Keratinocyte (primary cell): ENCODE measurements at regions not wholly inside any gene's neighbourhood (a gene's known extent, or its start where the extent isn't known, plus 50 kb on each side); places are given as distances from the start of the nearest gene placed in this dataset.
A peak's percentile ranks its signal among the peaks of the same experiment; 100 is the strongest.

Experiments used
- DNase-seq: peaks from one replicate; pipeline ENCODE4 v3.0.0-alpha.2; 2011; ENCODE audit warnings: low read depth, missing footprints, low spot score
- FAIRE-seq: peaks from 2 replicates; lab custom pipeline; 2011; peaks lifted over from hg19 to GRCh38; lab: Jason Lieb, UNC
- H2AFZ ChIP-seq: 2 replicates; pipeline ENCODE4 v1.6.0; 2012; ENCODE audit warnings: low read length, control low read depth, inconsistent platforms; ENCODE audit not compliant: control insufficient read depth
- H3K27ac ChIP-seq: 2 replicates; pipeline ENCODE4 v1.5.1; 2011; ENCODE audit warnings: low read length; ENCODE audit not compliant: control insufficient read depth, insufficient read depth
- H3K27me3 ChIP-seq: 3 replicates; pipeline ENCODE4 v1.6.0; 2011; ENCODE audit warnings: low read length; ENCODE audit not compliant: control insufficient read depth, insufficient read depth; ENCODE audit errors: extremely low read depth
- H3K36me3 ChIP-seq, 2 experiments: 2 replicates in 1 of 2; 3 replicates in 1 of 2; pipeline ENCODE4 v1.5.1; 2011; ENCODE audit warnings: low read length in 2 of 2, mild to moderate bottlenecking in 1 of 2; ENCODE audit not compliant: control insufficient read depth in 2 of 2, insufficient read depth in 2 of 2; ENCODE audit errors: extremely low read depth in 1 of 2
- H3K4me1 ChIP-seq: 3 replicates; pipeline ENCODE4 v1.5.1; 2011; ENCODE audit warnings: low read length; ENCODE audit not compliant: control insufficient read depth, insufficient read depth; ENCODE audit errors: extremely low read depth
- H3K4me2 ChIP-seq: 3 replicates; pipeline ENCODE4 v1.6.0; 2011; ENCODE audit warnings: low read depth, low read length; ENCODE audit not compliant: control insufficient read depth, insufficient read depth; ENCODE audit errors: extremely low read depth
- H3K4me3 ChIP-seq, 3 experiments: fragments of 200-600 bp in 1 of 3; sonication (generic) in 1 of 3; 2 replicates in 2 of 3; 3 replicates in 1 of 3; pipeline ENCODE4 v1.5.1; 2011 to 2016; ENCODE audit warnings: low read length in 3 of 3, mild to moderate bottlenecking in 3 of 3, control low read depth in 2 of 3, inconsistent platforms in 1 of 3, low read depth in 1 of 3, mixed read lengths in 1 of 3, mixed run types in 1 of 3, moderate library complexity in 1 of 3; ENCODE audit not compliant: control insufficient read depth in 2 of 3, insufficient read depth in 2 of 3; ENCODE audit errors: extremely low read depth in 1 of 3
- H3K79me2 ChIP-seq: 2 replicates; pipeline ENCODE4 v1.6.0; 2012; ENCODE audit warnings: low read length; ENCODE audit not compliant: control insufficient read depth, insufficient read depth
- H3K9ac ChIP-seq: 3 replicates; pipeline ENCODE4 v1.6.0; 2011; ENCODE audit warnings: low read length; ENCODE audit not compliant: control insufficient read depth, insufficient read depth; ENCODE audit errors: extremely low read depth
- H3K9me1 ChIP-seq: 3 replicates; pipeline ENCODE4 v1.6.0; 2011; ENCODE audit warnings: low read length; ENCODE audit not compliant: control insufficient read depth, insufficient read depth; ENCODE audit errors: extremely low read depth
- H3K9me3 ChIP-seq: 2 replicates; pipeline ENCODE4 v1.5.1; 2012; ENCODE audit warnings: low read depth, low read length; ENCODE audit not compliant: control insufficient read depth
- H4K20me1 ChIP-seq: 3 replicates; pipeline ENCODE4 v1.6.0; 2011; ENCODE audit warnings: low read length; ENCODE audit not compliant: control insufficient read depth, insufficient read depth; ENCODE audit errors: extremely low read depth
- EZH2 ChIP-seq: IDR thresholded peaks from one replicate; pipeline ENCODE4 v1.6.1; 2012; ENCODE audit warnings: inconsistent platforms, mild to moderate bottlenecking, low read length, moderate library complexity
- dilution Hi-C: fragments of 300-500 bp; cut with MboI; formaldehyde crosslinking; loops from one replicate; pipeline ENCODE4 v1.7.0; 2020; ENCODE audit warnings: low sequenced_read_pairs; ENCODE audit not compliant: extremely low pct_ligation_motif_present
- TF ChIP-seq, protein P1 (sequence below), 3 experiments: IDR thresholded peaks in 1 of 3; conservative IDR thresholded peaks in 1 of 3; optimal IDR thresholded peaks in 1 of 3; 2 replicates in 2 of 3; 3 replicates in 1 of 3; pipeline versions ENCODE3 to v1.5.1; 2011; ENCODE audit warnings: low read length in 3 of 3, mild to moderate bottlenecking in 3 of 3, moderate library complexity in 2 of 3, control low read depth in 1 of 3, inconsistent platforms in 1 of 3; ENCODE audit not compliant: insufficient read depth in 2 of 3; ENCODE audit errors: extremely low read depth in 1 of 3

DNA sequence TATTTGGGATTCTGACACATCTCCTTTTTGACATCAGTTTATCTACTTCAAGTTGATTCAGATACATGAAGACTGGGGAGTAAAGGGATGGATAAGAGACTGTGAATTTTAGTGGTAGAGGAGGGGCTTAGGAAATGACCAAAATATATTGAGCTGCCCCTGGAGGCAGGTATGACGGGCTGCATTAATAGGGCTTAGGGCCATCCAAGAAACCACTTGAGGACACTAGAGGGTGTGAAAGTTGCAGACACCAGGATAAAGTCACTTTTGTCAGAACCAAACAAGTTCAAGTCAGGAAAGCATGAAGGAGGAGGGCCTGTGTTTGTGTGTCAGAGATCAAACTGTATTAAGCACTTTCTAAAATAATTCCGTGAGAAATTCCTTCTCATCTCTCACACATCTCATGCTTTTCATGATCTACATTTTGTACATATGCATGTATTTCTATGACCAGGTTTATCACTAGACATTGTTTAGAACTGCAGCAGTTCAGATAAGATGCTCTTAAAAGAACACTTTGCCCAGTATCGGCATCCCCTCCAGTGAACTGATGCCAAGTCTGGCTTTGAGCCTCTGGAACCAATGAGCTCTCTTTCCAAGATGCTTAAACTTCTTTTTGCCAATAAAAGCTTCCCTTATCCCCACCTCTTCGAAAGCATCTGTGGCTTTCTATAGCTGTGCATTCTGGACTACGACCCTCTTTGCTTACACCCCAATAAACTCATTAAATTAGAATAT lies 136.9 kb downstream of the SLC38A1 start:
- Histone ChIP-seq H3K4me3 (no peak overlapping the region), H3K36me3 (no peaks in the 10 kb centered on the region), H3K79me2 (no peaks in the 10 kb centered on the region), H3K4me2 (no peak overlapping the region), H3K4me1 (no peaks in the 10 kb centered on the region), H3K27me3 (no peaks in the 10 kb centered on the region), H3K9ac (no peak overlapping the region), H3K9me3 (no peaks in the 10 kb centered on the region), H3K9me1 (no peaks in the 10 kb centered on the region), H2AFZ (no peak overlapping the region), H4K20me1 (no peaks in the 10 kb centered on the region), H3K27ac (no peak overlapping the region)
- TF ChIP-seq EZH2: no peak
- TF ChIP-seq, protein P1, sequence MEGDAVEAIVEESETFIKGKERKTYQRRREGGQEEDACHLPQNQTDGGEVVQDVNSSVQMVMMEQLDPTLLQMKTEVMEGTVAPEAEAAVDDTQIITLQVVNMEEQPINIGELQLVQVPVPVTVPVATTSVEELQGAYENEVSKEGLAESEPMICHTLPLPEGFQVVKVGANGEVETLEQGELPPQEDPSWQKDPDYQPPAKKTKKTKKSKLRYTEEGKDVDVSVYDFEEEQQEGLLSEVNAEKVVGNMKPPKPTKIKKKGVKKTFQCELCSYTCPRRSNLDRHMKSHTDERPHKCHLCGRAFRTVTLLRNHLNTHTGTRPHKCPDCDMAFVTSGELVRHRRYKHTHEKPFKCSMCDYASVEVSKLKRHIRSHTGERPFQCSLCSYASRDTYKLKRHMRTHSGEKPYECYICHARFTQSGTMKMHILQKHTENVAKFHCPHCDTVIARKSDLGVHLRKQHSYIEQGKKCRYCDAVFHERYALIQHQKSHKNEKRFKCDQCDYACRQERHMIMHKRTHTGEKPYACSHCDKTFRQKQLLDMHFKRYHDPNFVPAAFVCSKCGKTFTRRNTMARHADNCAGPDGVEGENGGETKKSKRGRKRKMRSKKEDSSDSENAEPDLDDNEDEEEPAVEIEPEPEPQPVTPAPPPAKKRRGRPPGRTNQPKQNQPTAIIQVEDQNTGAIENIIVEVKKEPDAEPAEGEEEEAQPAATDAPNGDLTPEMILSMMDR (optimal IDR thresholded peaks at IDR 0.05 in 1 of 3, IDR thresholded peaks at IDR 0.05 in 1 of 3, conservative IDR thresholded peaks at IDR 0.05 in 1 of 3; ENCODE audit: extremely low read depth in 1 of 3, insufficient read depth in 2 of 3, low read length in 3 of 3): peak in 2 of 3 experiments; percentile 14 to 32
- DNase-seq (no peak), FAIRE-seq (no peak)
- dilution Hi-C loops: no loop called here

DNA sequence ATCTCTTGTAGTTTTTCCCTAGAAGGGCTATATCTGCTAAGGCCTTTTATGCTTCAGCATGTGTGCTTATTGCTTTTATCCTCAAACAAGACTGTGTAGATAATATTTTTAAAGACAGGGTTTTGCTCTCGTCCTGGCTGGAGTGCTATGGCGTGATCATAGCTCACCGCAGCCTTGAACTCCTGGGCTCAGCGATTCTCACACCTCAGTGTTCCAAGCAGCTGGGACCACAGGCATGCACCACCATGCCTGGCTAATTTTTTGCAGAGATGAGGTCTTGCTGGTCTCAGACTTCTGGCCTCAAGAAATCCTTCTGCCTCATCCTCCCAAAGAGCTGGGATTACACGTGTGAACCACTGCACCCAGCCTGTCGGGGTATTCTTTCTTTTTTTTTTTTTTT lies 137.3 kb upstream of the SCAF11 start:
- H3K27me3 ChIP-seq: peaks cover under 1% of the 10 kb centered on the region
- H3K36me3 ChIP-seq: no peaks in the 10 kb centered on the region
- DNase-seq: no peak
- no peak overlapping the region for H3K27ac ChIP-seq
- H3K4me1 ChIP-seq: peaks cover 14% of the 10 kb centered on the region
- H2AFZ ChIP-seq: no peak overlapping the region
- TF ChIP-seq, protein P1 (optimal IDR thresholded peaks at IDR 0.05 in 1 of 3, IDR thresholded peaks at IDR 0.05 in 1 of 3, conservative IDR thresholded peaks at IDR 0.05 in 1 of 3; ENCODE audit: extremely low read depth in 1 of 3, insufficient read depth in 2 of 3, low read length in 3 of 3): no peak
- no peak for TF ChIP-seq EZH2
- no peak overlapping the region for H3K4me2 ChIP-seq
- no peak overlapping the region for H3K9ac ChIP-seq
- H3K4me3 ChIP-seq: no peak overlapping the region
- no peaks in the 10 kb centered on the region for H3K9me3 ChIP-seq
- dilution Hi-C loops: no loop called here
- H3K9me1 ChIP-seq: no peaks in the 10 kb centered on the region
- no peak for FAIRE-seq
- H4K20me1 ChIP-seq: no peaks in the 10 kb centered on the region
- no peaks in the 10 kb centered on the region for H3K79me2 ChIP-seq
